DMS 273 (cell line): ENCODE measurements at regions not wholly inside any gene's neighbourhood (a gene's known extent, or its start where the extent isn't known, plus 50 kb on each side); places are given as distances from the start of the nearest gene placed in this dataset.
A peak's percentile ranks its signal among the peaks of the same experiment; 100 is the strongest.

ENCODE experiments used
- DNase-seq: peaks from one replicate; lab custom pipeline; 2025; ENCODE audit not compliant: unreplicated experiment; lab: John Stamatoyannopoulos, UW

DNA sequence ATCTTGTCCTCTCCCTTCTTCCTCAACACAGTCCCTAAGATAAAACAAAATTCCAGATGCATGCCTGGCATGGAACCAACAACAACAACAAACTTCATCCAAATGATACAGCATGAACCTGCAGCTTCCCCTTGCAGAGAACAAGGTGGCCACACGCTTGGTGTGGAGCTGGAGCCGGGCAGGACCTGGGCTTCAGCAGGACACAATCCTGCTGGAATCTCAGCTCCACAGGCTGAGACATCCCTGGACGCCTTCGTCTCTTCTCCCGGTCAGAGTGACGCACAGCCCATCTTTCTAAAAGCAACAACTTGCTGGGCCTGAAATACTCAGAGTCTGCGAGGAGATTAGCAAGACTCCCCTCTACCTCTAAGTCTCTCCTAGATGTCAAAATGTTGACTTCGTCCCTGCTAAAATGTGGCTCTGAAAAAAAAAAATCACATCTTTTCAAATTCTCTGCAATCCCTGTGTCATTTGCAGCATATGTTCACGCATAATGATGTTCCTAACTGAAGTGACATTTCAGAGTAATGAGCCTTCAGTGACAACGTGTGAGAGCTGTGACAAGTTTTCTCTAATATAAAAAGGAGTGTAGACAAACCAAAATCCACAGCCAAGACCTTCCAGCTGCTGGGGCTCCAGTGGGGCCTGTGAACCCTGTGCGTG is 1232.3 kb downstream of the TBC1D22A start:
- DNase-seq: peak; percentile 1

GRCh38 chr22:47994045-47994444 is 1231.6 kb downstream of the TBC1D22A start:
- DNase-seq: no peak

DNA sequence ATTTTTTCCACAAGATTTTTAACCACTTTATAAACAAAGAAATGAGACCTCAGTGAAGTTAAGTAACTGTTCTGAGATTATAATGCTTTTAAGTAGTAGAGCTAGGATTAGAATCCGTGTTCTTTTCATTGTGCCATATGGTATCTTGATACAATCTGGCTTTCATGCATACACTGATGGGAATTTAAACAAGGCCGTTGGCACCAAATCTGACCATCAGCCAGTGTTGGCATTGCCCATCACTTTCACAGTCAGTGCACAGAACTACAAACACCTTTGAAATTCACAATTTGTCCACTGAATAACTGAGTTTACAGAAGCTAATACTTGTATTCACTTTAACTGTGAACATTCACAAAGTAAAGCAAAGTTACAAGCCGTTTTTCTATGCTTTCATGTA is 1228.0 kb downstream of the TBC1D22A start:
- peak; percentile 71 for DNase-seq

DNA sequence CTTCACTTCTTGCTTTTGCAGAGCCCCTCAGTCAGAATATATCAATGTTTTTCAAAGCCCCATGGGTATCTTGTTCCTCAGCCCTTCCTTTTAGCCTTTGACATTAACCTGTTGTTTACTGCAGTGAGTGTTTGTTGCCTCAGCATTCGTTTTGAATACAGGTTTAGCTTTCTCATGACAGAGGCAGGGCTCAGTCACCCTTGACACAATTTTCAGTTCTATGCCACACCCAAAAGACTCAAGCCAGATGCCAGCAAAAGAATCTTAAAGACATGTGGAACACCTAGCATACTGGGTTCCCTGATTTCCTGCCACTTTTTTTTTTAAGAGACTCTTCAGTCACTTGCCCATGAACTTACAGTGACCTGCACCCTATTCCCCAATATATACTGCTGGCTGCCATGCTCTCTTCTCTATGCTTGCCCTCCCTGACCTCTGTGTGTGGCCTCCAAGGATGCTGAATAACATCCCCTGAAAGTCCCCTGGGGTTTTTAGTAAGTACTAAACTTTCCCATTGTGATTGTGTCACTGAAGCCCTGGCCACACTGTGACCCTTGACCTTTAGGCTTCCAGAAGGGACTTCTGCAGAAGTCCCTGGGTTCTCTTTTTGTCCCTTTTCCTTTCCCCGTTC is 1225.5 kb downstream of the TBC1D22A start:
- no peak for DNase-seq

GRCh38 chr22:47976219-47976618 is 1213.8 kb downstream of the TBC1D22A start:
- DNase-seq: no peak

- no peak for DNase-seq
Measured at GRCh38 chr22:47967831-47968230, 1205.4 kb downstream of the TBC1D22A start.

- DNase-seq: no peak
Measured at GRCh38 chr22:47966316-47966715, 1203.9 kb downstream of the TBC1D22A start.

DNA sequence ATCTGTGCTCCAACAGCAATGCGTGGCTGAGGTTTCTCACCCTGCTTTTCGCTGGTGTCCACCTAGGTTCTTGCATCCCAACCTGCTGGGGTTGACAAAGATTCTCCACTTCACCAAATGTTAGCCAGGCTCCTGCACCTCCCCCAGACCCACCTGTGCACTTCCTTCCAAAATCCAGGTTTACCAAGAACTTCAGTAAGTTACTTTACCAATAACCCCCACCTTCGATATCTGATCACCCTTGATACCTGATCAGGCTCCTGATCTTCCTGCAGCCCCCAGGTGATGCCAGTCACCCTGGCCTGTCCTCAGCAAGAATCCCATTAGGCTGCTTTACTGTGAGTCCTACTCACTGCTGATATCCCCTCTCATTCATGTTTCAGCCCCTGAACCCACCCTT is 1203.4 kb downstream of the TBC1D22A start:
- DNase-seq: no peak

GRCh38 chr22:47965066-47965465 is 1202.6 kb downstream of the TBC1D22A start:
- no peak for DNase-seq

DNA sequence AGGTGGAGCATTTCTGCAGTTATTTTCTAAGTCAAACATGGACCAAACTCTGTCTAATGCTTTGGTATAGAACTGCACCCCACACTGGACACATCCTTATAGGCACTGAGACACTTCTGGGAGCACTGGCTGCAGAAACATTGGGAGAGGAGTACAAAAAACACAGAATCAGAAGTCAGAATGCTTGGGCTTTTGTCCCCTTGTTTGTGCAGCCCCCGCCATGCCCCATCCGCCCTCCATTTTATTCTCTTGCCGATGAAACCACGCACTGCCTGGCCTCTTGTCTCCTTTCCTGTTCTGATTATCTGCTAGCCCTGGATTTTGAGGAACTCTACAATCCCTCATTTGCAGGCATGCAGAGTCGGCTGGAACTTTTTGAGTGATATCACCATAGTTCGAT is 1201.2 kb downstream of the TBC1D22A start:
- no peak for DNase-seq

- no peak for DNase-seq
Measured at GRCh38 chr22:47957649-47958048, 1195.2 kb downstream of the TBC1D22A start.

DNA sequence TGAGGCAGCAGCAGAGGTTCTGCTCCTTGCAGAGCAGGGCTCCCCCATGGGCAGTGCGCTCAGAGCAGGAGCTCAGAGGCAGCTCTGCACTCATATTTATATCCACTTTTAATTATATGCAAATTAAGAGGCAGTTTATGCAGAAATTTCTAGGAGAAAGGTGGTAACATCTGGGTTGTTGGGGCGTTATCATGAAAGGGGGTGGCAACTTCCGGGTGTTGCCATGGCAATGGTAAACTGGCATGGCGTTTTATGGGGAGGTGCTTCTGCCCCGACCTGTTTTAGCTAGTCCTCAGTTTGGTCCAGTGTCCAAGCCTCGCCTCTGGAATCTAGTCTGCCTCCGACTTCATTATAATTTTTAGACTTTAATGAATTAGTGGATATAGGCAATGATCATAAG is 1191.7 kb downstream of the TBC1D22A start:
- DNase-seq: peak; percentile 7

GRCh38 chr22:47944941-47945340 is 1182.5 kb downstream of the TBC1D22A start:
- no peak for DNase-seq

- DNase-seq: no peak
Measured at GRCh38 chr22:47943729-47944700, 1181.6 kb downstream of the TBC1D22A start.

DNA sequence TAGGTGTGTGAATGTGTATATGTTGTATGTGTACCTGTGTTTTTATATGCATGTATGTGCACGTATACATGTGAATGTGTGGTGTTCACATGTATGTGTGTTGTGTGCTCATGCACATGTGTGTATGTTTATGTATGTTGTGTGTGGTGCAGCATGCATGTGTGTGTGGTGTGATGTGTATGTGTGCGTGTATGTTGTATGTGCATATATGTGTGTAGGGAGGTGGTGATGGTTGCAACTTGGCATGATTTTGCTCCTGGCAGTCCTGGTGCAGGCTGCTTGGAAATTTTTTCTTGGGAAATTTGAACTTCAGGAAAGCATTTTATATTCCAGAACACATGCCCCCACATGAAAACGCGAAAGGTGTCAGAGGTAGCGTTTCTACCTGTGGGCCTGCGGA is 1177.8 kb downstream of the TBC1D22A start:
- DNase-seq: no peak

- DNase-seq: no peak
Measured at GRCh38 chr22:47933891-47934290, 1171.4 kb downstream of the TBC1D22A start.

DNA sequence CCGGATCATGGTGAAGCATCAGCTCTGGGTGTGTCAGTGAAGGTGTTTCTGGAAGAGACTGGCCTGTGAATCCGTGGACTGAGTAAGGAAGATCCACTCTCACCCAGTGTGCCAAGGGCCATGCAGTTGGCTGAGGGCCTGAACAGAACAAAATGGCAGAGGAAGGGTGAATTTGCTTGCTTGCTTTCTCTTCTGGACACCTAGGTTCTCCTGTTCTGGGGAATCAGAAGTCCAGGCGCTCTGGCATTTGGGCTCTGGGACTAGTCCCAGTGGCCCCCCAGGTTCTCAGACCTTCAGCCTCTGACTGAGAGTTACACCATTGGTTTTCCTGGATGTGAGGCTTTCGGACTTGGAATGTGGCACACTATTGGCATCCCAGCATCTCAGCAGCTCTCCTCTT is 1170.8 kb downstream of the TBC1D22A start:
- no peak for DNase-seq

DNA sequence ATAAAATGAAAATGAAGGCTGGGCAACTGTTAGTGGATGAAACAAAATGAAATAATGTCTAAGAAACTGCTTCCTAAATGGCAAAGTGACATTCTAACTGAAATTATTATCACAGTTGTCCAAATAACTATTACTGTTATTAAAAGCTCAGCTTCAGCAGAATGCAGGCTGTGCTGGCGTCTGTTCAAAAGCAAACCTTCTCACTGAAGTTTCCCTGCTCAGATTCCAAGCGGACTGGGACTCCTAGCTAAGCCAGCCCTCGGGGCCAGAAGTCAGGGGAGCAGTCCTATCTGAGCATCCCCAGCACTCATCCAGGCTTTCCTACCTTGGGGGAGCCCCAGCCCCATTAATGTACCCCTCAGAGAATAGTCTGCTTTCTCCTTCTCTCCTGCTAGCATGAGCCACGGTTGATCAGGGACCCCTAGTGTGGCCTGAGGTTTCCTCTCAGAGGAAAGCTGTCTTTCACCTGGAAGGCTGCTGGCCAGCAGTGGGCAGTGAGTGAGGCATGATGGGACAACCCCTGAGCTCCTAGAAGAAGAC is 1167.3 kb downstream of the TBC1D22A start:
- no peak for DNase-seq

DNA sequence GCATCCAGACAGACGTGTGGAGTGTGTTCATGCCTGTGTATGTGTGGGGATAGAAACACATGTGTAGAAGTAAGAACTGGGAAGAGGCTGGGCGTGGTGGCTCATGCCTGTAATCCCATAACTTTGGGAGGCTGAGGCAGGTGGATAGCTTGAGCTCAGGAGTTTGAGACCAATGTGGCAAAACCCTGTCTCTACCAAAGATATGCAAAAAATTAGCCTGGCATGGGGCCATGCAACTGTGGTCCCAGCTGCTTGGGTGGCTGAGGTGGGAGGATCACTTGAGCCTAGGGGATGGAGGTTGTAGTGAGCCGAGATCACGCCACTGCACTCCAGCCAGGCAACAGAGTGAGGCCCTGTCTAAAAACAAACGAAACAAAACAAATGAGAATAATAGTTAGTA is 1166.6 kb downstream of the TBC1D22A start:
- DNase-seq: no peak

GRCh38 chr22:47928631-47929030 is 1166.2 kb downstream of the TBC1D22A start:
- no peak for DNase-seq

DNA sequence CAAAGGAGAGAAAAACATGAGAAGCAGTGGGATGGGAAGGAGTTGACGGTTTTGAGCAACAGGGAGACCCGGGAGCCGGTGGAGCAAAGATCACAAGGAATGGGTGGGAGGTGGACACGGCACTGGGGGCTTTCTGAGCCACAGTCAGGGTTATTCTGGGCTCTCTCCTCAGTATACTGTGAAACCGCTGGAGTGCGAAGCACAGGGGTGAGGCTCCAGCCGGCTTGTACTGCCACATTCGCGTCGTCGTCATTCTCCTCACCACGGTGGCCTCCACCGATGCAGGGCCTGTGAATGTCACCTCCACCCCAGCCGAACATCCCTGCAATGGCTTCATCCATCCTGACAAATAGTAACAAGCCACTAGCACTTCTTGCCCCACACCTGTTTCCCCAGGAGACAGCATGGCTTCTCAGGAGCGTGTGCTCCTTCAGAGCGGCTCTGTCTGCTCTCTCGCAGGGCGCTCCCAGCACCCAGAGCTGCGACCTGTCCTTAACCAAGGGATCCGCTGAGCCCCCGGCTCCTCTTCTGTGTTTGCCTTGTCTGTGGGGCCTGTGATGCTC is 1165.3 kb downstream of the TBC1D22A start:
- DNase-seq: no peak
